HG03457 (cell line): ENCODE measurements at regions not wholly inside any gene's neighbourhood (a gene's known extent, or its start where the extent isn't known, plus 50 kb on each side); places are given as distances from the start of the nearest gene placed in this dataset.
A peak's percentile ranks its signal among the peaks of the same experiment; 100 is the strongest.
"Not testable (repeated sequence)": the region's sequence is repeated elsewhere in the genome, so short reads cannot be mapped to it uniquely, and the experiment has no call there.

ENCODE experiments used
- ATAC-seq: cut with Tn5 transposase; IDR thresholded peaks from one replicate; pipeline ENCODE4 v1.9.1; 2021; ENCODE audit warnings: moderate number of reproducible peaks; ENCODE audit not compliant: unreplicated experiment

GRCh38 chr15:62316413-62317060 lies 151.5 kb upstream of the C2CD4B start:
- no peak for ATAC-seq

DNA sequence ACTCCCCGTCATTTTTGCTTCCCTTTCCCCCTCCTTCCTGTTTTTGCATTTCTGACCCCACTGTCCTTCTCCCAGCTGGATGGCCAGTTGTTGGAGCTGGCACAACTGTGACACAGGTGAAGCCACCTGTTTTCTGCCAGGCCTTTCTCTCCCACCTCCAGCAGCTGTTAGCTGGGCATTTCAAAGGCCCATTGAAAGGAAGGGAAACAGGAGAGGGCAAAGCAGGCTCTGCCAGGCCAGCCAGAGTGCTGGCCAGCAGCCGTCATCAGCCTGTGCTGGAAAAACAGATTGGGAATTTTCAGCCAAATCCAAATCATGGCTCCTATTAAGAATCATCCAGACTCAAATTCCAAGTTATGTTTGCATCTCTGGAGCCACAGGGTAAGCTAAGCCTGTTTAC lies 155.2 kb upstream of the C2CD4B start:
- ATAC-seq, result no peak

GRCh38 chr15:62323353-62323890 lies 158.3 kb upstream of the C2CD4B start:
- ATAC-seq, result no peak

DNA sequence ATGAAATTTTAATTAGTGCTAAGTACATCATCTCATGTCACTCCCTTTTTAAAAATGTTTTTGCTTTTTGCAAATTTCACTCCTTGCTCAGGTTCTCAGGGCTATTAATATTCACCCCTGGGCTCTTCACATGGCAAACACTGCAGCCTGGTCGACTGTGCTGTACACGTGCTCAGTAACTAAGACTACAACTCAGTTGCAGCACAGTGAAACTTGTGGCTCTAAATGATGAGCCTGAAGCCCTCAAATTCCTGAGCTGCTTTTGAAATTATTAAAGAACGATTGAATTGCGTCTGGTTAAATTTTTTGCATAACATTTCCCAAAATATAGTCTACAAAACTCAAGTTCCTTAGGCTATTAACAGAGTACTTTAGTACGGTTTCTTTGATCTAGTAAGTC lies 159.3 kb upstream of the C2CD4B start:
- ATAC-seq, result no peak

DNA sequence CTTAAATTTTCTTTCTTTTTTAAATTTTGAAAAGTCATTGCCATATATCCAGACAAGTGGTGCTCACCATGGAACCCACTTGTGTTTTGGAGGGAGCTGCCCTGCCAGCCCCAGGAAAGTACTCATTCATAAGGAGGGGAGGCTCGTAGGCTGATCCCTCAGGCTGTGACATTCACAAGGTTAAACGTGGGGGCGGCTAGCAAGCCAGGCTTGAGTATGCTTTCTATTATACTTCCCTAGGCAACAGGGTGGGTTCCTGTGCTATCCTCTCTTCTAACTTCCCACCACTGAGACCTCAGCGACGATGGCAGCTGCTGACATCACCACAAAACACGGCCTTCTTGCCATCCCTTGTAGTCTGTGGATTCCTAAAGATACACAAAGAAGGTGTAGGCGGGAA lies 160.5 kb upstream of the C2CD4B start:
- ATAC-seq, result no peak

DNA sequence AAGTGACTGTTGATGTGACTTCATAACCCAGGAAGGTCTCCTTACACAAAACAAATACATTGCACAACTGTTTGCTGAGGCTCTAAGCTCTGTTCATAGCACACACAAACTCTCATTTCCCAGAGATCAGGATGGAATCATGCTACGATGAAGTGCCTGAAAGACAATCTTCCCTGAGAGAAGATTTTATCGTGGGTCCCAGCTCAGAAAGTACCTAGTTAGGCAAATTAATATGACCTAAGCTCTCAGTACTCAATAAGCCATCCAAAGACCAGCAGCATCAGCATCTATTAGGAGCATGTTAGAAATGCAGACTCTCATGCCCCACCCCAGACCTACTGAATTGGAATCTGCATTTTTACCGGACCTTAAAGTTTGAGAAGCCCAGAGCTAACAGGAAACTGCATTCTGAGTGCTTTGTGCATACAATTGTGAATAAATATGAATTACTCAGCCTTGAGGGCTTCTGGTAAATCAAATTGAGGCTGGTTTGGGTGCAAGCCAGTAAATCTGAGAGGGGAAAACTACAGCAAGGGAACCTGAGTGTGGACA lies 161.5 kb upstream of the C2CD4B start:
- ATAC-seq, result no peak

DNA sequence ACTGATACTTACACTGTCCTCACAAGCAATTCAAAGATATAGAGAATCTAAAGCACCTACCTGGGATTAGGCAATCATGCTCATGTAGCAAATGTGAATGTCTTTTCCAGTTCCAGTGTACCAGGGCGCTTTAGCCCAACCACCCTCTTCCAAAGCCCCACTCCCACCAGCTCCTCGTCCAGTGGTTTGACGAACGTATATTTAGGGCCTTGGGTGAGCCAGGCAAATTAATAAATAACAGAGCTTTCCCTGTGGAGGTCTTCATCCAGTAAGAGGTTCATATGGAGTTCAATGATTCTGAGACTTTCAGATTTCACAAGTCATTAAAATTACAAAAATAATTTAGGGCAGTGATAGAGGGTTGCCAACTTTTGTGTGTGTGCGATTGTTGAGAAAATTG lies 162.3 kb upstream of the C2CD4B start:
- ATAC-seq, result no peak

DNA sequence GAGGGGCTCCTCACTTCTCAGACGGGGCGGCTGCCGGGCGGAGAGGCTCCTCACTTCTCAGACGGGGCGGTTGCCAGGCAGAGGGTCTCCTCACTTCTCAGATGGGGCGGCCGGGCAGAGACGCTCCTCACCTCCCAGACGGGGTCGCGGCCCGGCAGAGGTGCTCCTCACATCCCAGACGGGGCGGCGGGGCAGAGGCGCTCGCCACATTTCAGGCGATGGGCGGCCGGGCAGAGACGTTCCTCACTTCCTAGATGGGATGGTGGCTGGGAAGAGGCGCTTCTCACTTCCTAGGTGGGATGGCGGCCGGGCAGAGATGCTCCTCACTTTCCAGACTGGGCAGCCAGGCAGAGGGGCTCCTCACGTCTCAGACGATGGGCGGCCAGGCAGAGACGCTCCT lies 167.4 kb upstream of the C2CD4B start:
- ATAC-seq, result not testable (repeated sequence)

DNA sequence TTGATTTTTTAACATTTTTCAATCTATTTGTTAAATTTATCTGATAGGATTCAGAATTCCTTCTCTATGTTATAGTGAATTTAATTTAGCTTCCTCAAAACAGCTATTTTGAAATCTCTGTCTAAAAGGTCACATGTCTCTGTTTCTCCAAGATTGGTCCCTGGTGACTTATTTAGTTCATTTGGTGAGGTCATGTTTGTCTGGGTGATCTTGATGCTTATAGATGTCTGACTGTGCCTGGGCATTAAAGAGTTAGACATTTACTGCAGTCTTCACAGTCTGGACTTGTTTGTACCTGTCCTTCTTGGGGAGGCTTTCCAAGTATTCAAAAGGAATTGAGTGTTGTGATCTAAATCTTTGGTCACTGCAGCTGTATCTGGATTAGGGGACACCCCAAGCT lies 169.5 kb upstream of the C2CD4B start:
- no peak for ATAC-seq

DNA sequence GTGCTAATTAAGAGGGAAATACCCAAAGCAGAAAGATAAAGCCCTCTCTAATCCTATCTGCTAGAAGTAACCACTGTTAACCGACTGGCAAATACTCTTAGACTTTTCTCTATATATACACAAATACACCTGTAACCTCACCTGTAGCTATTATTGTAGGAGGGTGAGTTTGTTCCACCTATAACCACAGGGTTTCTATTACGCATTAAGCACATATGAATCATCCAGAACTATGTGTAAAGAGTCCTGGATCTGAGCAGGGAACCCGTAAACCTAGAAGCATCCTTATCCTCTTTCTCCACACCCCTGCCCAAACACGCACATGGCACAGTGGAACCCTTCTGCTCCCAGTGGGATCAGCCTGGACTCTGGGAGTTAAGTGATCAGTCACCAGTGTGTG lies 172.8 kb upstream of the C2CD4B start:
- no peak for ATAC-seq

DNA sequence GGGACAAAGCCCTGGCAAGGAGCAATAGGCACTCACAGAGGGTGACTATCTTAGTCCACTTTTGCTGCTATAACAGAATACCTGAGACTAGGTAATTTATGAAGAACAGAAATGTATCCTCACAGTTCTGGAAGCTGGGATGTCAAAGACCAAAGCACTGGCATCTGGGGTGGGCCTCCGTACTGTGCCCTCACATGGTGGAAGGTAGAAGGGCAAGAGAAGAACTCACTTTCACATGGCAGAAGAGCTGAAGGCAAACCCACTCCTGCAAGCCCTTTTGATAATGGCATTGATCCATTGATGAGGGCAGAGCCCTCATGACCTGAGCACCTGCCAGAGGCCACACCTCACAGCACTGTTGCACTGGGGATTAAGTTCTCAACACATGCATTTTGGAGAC lies 173.4 kb upstream of the C2CD4B start:
- no peak for ATAC-seq

- ATAC-seq, result no peak
Measured at GRCh38 chr15:62342959-62343358, 177.9 kb upstream of the C2CD4B start.

GRCh38 chr15:62343397-62343796 lies 178.3 kb upstream of the C2CD4B start:
- ATAC-seq, result no peak

- ATAC-seq, result peak; percentile 67
Measured at GRCh38 chr15:62344806-62345539, 179.9 kb upstream of the C2CD4B start.

DNA sequence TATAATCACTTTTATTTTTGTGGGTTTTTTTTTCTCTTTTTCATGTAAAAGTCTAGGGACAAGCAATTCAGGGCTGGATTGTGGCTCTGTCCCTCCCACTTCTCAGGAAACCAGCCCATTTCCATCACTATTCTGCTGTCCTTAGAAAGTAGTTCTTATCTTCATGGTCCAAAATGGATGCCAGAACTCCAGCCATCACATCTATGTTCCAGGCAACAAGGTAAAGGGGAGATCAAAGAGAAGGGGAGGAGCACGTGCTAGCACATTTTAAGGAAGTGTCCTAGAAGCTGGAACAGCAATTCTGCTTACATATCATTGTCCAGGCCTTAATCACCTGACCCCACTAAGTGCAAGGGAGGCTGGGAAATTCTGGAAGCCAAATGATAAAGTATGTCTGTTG lies 181.1 kb upstream of the C2CD4B start:
- no peak for ATAC-seq

GRCh38 chr15:62348118-62348517 lies 183.0 kb upstream of the C2CD4B start:
- ATAC-seq, result no peak

DNA sequence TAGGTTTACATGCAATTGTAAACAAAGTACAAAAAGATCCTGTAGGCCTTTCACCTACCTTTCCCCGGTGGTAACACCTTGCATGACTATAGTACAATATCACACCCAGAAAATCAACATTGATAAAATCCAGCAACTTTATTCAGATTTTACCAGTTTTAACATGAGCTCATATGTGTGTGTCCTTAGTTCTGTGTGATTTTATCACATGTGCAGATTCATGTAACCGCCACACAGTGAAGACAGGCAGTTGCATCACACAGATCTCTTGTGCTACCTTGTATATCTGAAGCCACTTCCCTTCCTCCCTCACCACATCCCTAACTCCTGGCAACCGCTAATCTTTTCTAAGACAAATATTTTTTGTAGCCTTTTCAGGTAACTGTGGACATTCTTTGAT lies 183.5 kb upstream of the C2CD4B start:
- no peak for ATAC-seq

- no peak for ATAC-seq
Measured at GRCh38 chr15:62352817-62353216, 187.7 kb upstream of the C2CD4B start.

GRCh38 chr15:62357431-62357830 lies 192.3 kb upstream of the C2CD4B start:
- ATAC-seq, result no peak

DNA sequence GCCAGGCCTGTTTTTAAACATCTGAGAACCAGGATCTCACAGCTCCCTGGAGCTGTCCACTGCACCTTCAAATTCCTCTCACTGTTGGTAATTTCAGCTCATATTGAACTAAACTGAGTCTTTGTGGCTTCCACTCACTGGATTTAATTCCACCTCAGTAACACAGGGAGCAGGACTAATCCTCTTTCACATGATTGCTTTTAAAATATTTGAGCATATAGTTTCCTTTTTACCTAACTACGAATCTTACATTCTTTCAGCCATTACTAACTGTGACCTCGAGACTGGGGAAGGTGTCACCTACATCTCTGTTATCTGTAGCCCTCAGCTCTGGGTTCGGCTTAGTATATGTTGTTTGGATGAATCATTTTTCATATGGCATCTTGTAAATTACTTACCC lies 194.3 kb upstream of the C2CD4B start:
- ATAC-seq, result no peak

DNA sequence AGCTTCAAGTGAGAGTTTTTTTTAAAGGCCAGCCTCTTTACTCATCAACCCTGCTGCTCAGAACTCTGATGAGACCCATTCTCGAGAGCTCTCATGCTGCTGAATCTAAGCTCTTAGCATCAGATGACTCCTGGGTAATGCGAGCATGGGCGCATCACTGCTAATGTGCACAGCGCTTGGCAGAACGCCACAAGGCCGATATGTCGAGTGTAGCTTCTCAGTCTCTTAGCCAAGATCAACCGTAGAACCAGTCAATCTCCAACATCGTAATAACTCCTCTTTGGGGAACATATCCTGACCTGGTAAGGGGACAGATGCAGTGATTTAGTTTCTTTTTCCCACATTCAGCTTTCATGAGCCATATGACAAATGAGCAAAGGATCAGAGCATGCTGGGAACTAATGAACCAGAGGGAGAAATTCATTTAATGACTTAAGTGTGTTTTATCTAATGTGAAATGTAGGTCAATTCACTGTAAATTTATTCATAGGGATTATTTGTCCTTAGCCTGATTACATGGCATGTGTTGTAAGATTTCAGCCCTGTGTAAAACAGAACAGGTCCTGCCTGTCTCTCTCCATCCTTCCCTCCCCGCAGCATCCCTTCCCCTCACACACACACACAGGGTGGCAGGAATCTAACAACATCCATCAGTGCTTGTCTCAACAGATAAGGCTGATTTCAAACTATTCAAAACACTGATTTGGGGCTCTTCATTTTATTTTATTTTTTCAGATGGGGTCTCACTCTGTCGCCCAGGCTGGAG lies 195.4 kb upstream of the C2CD4B start:
- no peak for ATAC-seq

- no peak for ATAC-seq
Measured at GRCh38 chr15:62362144-62362543, 197.1 kb upstream of the C2CD4B start.
